ENCODE measurements at regions not wholly inside any gene's neighbourhood (a gene's known extent, or its start where the extent isn't known, plus 50 kb on each side); places are given as distances from the start of the nearest gene placed in this dataset.

- no peak for TF ChIP-seq POLR2A (IDR thresholded peaks at IDR 0.05; ENCODE audit: low read depth)
- TF ChIP-seq CTCF (IDR thresholded peaks at IDR 0.05), result no peak
- no peak for TF ChIP-seq POLR2AphosphoS5 (IDR thresholded peaks at IDR 0.05)
These were observed 504.2 kb upstream of the PSMD7 start for GRCh38 chr16:73792199-73793020.
